Chondrocyte (in vitro differentiated cells): ENCODE measurements at regions not wholly inside any gene's neighbourhood (a gene's known extent, or its start where the extent isn't known, plus 50 kb on each side); places are given as distances from the start of the nearest gene placed in this dataset.

Experiments
- DNase-seq: peaks from one replicate; pipeline ENCODE4 v3.0.0; 2021; ENCODE audit warnings: mixed read lengths, low spot score
- H3K27ac Mint-ChIP-seq: one replicate; pipeline ENCODE4 v1.8.0; 2021; ENCODE audit warnings: mild to moderate bottlenecking, moderate library complexity, mixed read lengths; ENCODE audit not compliant: unreplicated experiment
- H3K27me3 Mint-ChIP-seq: 2 replicates; pipeline ENCODE4 v1.8.0; 2021; ENCODE audit warnings: low read depth, mixed read lengths
- H3K36me3 Mint-ChIP-seq: 2 replicates; pipeline ENCODE4 v1.8.0; 2021; ENCODE audit warnings: low read depth, mixed read lengths
- H3K4me1 Mint-ChIP-seq: 2 replicates; pipeline ENCODE4 v1.8.0; 2021; ENCODE audit warnings: low read depth, mild to moderate bottlenecking, mixed read lengths
- H3K4me3 Mint-ChIP-seq: one replicate; pipeline ENCODE4 v1.8.0; 2021; ENCODE audit warnings: mild to moderate bottlenecking, moderate library complexity, mixed read lengths; ENCODE audit not compliant: unreplicated experiment
- H3K9me3 Mint-ChIP-seq: 2 replicates; pipeline ENCODE4 v1.8.0; 2021; ENCODE audit warnings: low read depth, mixed read lengths
- CTCF ChIP-seq: fragments of 200-600 bp; sonication (generic); IDR thresholded peaks from 2 replicates; pipeline ENCODE4 v1.5.0; 2021; ENCODE audit warnings: antibody characterized with exemption, mild to moderate bottlenecking, moderate library complexity

GRCh38 chr1:162970021-162970420 is 99.1 kb upstream of the RGS4 start:
- TF ChIP-seq CTCF = no peak
- Mint-ChIP-seq H3K27me3 (no peaks in the 10 kb centered on the region), H3K27ac (no peak overlapping the region), H3K4me1 (peaks cover 21% of the 10 kb centered on the region), H3K9me3 (no peaks in the 10 kb centered on the region), H3K4me3 (no peak overlapping the region), H3K36me3 (no peaks in the 10 kb centered on the region)
- no peak for DNase-seq

GRCh38 chr1:162966613-162967012 is 102.5 kb upstream of the RGS4 start:
- peaks cover 10% of the 10 kb centered on the region for H3K9me3 Mint-ChIP-seq
- no peak for DNase-seq
- no peak for TF ChIP-seq CTCF

GRCh38 chr1:162964901-162965300 is 103.9 kb upstream of the CCDC190 start:
- Mint-ChIP-seq H3K4me3 (no peak overlapping the region), H3K27ac (no peak overlapping the region), H3K4me1 (no peaks in the 10 kb centered on the region), H3K9me3 (peaks cover 10% of the 10 kb centered on the region), H3K27me3 (no peaks in the 10 kb centered on the region), H3K36me3 (peaks cover 6% of the 10 kb centered on the region)
- DNase-seq = no peak
- TF ChIP-seq CTCF = no peak

More at GRCh38 chr1:162966613-162967012, 102.5 kb upstream of the RGS4 start:
- peaks cover 6% of the 10 kb centered on the region for H3K36me3 Mint-ChIP-seq
- H3K4me3 Mint-ChIP-seq = no peak overlapping the region
- H3K4me1 Mint-ChIP-seq = peaks cover 3% of the 10 kb centered on the region
- H3K27ac Mint-ChIP-seq = no peak overlapping the region
- no peaks in the 10 kb centered on the region for H3K27me3 Mint-ChIP-seq

- H3K4me1 Mint-ChIP-seq = no peaks in the 10 kb centered on the region
- H3K27me3 Mint-ChIP-seq = no peaks in the 10 kb centered on the region
- H3K36me3 Mint-ChIP-seq = peaks cover 2% of the 10 kb centered on the region
- H3K27ac Mint-ChIP-seq = no peak overlapping the region
- no peak for DNase-seq
- H3K9me3 Mint-ChIP-seq = no peaks in the 10 kb centered on the region
- H3K4me3 Mint-ChIP-seq = no peak overlapping the region
- no peak for TF ChIP-seq CTCF
Observed at GRCh38 chr1:162956922-162957321, 95.9 kb upstream of the CCDC190 start.

GRCh38 chr1:162954824-162955223 is 93.8 kb upstream of the CCDC190 start:
- DNase-seq = no peak
- no peaks in the 10 kb centered on the region for H3K9me3 Mint-ChIP-seq
- H3K4me3 Mint-ChIP-seq = no peak overlapping the region
- no peak overlapping the region for H3K27ac Mint-ChIP-seq
- H3K4me1 Mint-ChIP-seq = no peaks in the 10 kb centered on the region
- peaks cover 2% of the 10 kb centered on the region for H3K36me3 Mint-ChIP-seq
- no peak for TF ChIP-seq CTCF
- H3K27me3 Mint-ChIP-seq = no peaks in the 10 kb centered on the region
